ENCODE measurements at regions not wholly inside any gene's neighbourhood (a gene's known extent, or its start where the extent isn't known, plus 50 kb on each side); places are given as distances from the start of the nearest gene placed in this dataset.

DNA sequence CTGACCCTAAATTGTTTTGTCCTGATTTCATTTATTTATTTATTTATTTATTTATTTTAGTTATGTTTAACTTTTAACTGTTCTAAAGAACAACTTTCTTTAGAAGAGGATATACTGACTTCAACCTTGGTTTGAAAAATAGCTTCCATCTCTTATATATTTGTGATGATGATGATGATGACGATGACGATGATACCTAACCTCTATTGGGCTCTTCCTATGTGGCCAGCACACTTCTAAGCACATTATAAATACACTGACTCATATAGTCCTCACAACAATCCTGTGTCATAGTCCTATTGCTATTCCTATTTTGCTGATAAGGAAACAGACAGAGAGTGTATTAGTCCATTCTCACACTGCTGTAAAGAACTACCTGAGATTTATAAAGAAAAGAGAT is 162.9 kb upstream of the KIAA1217 start:
- no peak overlapping the region for H3K4me3 ChIP-seq
- no peaks in the 10 kb centered on the region for H3K9me2 ChIP-seq (ENCODE audit: insufficient read depth)
- ChIA-PET CTCF (no interaction called here), POLR2A (ENCODE audit: unreplicated experiment) (no interaction called here)
- H3K4me2 ChIP-seq = no peak overlapping the region
- H3K79me2 ChIP-seq (ENCODE audit: low read depth) = no peaks in the 10 kb centered on the region
- no peak overlapping the region for H3K27ac ChIP-seq
- BruUV-seq (replicated peaks) = no TSS peak
- TF ChIP-seq CTCF (conservative IDR thresholded peaks at IDR 0.05) (no peak), EZH2 (IDR thresholded peaks at IDR 0.05; ENCODE audit: low read depth) (no peak)
- 0 out of 2 replicates have a peak, but pooled peaks cover 5% of the 10 kb centered on the region for H3K27me3 ChIP-seq (ENCODE audit: insufficient read depth, low read depth)
- H4K20me1 ChIP-seq (ENCODE audit: insufficient read depth) = no peaks in the 10 kb centered on the region
- H3K36me3 ChIP-seq (ENCODE audit: low read depth) = no peaks in the 10 kb centered on the region
- H3K4me1 ChIP-seq (replicated peaks; ENCODE audit: insufficient read depth) = no peaks in the 10 kb centered on the region
- H2AFZ ChIP-seq = no peak overlapping the region
- H3K9me3 ChIP-seq (ENCODE audit: insufficient read depth, low read depth) = no peaks in the 10 kb centered on the region
- no peaks in the 10 kb centered on the region for H3F3A ChIP-seq (ENCODE audit: insufficient read depth, low read depth)
- DNase-seq = no peak
- intact Hi-C loops (cut with micrococcal nuclease; ENCODE audit: unreplicated experiment) = no loop called here

DNA sequence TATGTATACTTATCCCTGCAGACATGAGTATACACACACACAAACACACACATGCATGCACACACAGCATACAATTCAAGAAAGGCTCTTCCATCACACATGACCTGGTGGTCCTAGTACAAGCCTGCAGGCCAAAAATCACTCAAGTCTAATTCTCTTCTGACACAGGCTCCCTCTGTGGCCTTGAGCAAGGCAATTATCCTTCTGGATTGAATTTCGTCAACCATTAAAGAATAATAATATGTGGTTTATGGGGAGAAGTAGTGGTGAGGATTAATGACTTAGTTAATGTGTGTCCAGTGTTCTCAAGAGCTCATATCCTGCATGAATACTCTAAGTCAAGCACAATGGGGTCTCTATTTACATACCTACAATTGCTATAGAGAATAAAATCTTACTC is 161.8 kb upstream of the KIAA1217 start:
- Histone ChIP-seq H3K9me3 (ENCODE audit: insufficient read depth, low read depth) (no peaks in the 10 kb centered on the region), H3K4me3 (no peak overlapping the region), H3K79me2 (ENCODE audit: low read depth) (no peaks in the 10 kb centered on the region), H3K4me1 (replicated peaks; ENCODE audit: insufficient read depth) (no peaks in the 10 kb centered on the region), H4K20me1 (ENCODE audit: insufficient read depth) (no peaks in the 10 kb centered on the region), H3K36me3 (ENCODE audit: low read depth) (no peaks in the 10 kb centered on the region), H3K27ac (no peak overlapping the region), H3K9me2 (ENCODE audit: insufficient read depth) (no peaks in the 10 kb centered on the region), H2AFZ (no peak overlapping the region), H3K27me3 (ENCODE audit: insufficient read depth, low read depth) (0 out of 2 replicates have a peak, but pooled peaks cover 5% of the 10 kb centered on the region), H3F3A (ENCODE audit: insufficient read depth, low read depth) (no peaks in the 10 kb centered on the region), H3K4me2 (no peak overlapping the region)
- BruUV-seq (replicated peaks) = no TSS peak
- POLR2A ChIA-PET (ENCODE audit: unreplicated experiment) = no interaction called here
- CTCF ChIA-PET = no interaction called here
- intact Hi-C loops (cut with micrococcal nuclease; ENCODE audit: unreplicated experiment) = no loop called here
- no peak for TF ChIP-seq CTCF (conservative IDR thresholded peaks at IDR 0.05)
- TF ChIP-seq EZH2 (IDR thresholded peaks at IDR 0.05; ENCODE audit: low read depth) = no peak
- DNase-seq = no peak

- Histone ChIP-seq H3K4me1 (replicated peaks; ENCODE audit: insufficient read depth) (no peaks in the 10 kb centered on the region), H3K9me3 (ENCODE audit: insufficient read depth, low read depth) (no peaks in the 10 kb centered on the region), H3K27me3 (ENCODE audit: insufficient read depth, low read depth) (no peaks in the 10 kb centered on the region), H3K27ac (no peak overlapping the region), H3F3A (ENCODE audit: insufficient read depth, low read depth) (no peaks in the 10 kb centered on the region), H3K4me2 (no peak overlapping the region), H3K9me2 (ENCODE audit: insufficient read depth) (no peaks in the 10 kb centered on the region), H2AFZ (no peak overlapping the region), H3K79me2 (ENCODE audit: low read depth) (no peaks in the 10 kb centered on the region), H3K4me3 (no peak overlapping the region), H3K36me3 (ENCODE audit: low read depth) (no peaks in the 10 kb centered on the region), H4K20me1 (ENCODE audit: insufficient read depth) (no peaks in the 10 kb centered on the region)
- ChIA-PET POLR2A (ENCODE audit: unreplicated experiment) (no interaction called here), CTCF (no interaction called here)
- intact Hi-C loops (cut with micrococcal nuclease; ENCODE audit: unreplicated experiment) = no loop called here
- peak in 1 of 2 experiments; percentile 38 for DNase-seq
- no TSS peak for BruUV-seq (replicated peaks)
- TF ChIP-seq EZH2 (IDR thresholded peaks at IDR 0.05; ENCODE audit: low read depth) (no peak), CTCF (conservative IDR thresholded peaks at IDR 0.05) (no peak)
Measured at GRCh38 chr10:24054421-24054820, 154.5 kb upstream of the KIAA1217 start.
